Stimulated activated CD4-positive, alpha-beta T cell treated with anti-CD3 and anti-CD28 coated beads, Interleukin-12 subunit alpha, Interleukin-12 subunit beta, amount 100 ng/mL, for 4 hours (primary cell): ENCODE measurements at regions not wholly inside any gene's neighbourhood (a gene's known extent, or its start where the extent isn't known, plus 50 kb on each side); places are given as distances from the start of the nearest gene placed in this dataset.
A peak's percentile ranks its signal among the peaks of the same experiment; 100 is the strongest.

Experiments
- DNase-seq: peaks from one replicate; pipeline ENCODE4 v3.0.0-alpha.2; 2020

DNA sequence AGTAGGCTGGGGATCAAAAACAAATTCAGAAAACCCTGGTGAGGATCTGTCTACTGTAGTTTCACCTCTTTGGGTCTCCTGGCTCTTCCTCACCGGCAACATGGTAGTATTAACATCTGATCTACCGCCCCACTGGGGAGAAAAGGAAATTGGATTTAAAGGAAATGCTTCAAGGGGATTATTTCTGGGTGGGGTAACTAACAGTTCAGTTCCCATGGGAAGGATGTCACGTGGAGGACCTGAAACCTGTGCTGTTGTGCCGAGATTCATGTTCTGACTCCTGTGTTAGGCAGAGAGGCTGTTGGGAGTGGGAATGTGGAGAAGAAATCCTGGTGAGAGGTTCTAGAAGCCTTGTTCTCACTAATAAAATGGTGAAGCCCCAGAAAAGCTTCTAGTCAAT lies 254.4 kb downstream of the BCOR start:
- no peak for DNase-seq

DNA sequence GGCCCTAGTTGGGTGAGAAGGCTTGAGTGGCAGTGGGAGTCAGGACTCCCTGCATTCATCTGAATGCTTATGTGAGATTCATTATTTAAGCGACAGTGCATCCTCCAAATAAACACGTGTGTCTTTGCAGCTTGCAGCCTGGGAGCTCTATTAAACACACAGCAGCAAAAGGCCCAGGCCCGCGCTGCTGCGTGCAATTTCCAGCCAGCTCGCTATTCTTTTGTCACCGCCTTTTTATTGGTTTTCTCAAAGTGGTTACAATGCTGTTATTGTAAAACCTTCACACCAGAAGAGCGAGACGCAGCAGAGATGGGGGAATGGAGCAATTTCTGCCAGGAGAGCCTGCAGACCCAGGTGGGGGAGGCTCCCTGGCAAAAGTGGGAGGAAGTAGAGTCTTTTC lies 252.5 kb downstream of the BCOR start:
- DNase-seq = no peak

DNA sequence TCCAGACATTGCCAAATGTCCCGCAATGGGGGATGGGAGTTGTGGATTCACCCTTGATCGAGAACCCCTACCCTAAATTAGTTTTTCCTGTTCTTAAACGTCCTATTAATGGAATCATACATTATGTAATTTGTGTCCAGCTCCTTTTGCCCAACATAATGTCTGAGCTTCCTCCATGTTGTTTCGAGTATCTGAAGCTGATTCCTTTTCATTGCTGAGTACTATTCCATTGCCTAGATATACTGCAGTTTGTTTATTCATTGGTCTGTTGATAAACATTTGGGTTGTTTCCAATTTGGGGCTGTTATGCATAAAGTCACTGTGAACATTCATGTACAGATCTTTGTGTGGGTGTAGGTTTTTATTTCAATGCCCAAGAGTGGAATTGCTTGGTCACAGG lies 251.3 kb downstream of the BCOR start:
- DNase-seq = no peak

DNA sequence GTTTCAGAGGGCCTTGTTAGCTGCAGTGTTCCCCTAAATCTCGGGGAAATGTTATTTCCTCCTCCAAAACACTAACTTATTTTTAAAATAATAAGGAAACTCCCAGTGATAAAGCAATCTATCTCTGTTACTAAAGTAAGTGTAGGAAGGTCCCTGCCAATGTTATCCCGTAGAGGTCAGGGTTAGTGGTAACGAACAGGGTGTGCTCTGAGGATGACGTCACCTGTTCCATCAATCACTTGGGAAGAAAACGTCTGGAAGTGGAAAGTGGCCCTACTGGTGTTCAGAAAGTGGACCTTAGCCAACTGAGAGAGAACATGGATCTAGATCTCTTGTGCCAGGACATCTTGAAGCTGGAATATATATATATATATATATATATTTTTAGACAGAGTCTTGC lies 249.5 kb downstream of the BCOR start:
- DNase-seq = no peak

DNA sequence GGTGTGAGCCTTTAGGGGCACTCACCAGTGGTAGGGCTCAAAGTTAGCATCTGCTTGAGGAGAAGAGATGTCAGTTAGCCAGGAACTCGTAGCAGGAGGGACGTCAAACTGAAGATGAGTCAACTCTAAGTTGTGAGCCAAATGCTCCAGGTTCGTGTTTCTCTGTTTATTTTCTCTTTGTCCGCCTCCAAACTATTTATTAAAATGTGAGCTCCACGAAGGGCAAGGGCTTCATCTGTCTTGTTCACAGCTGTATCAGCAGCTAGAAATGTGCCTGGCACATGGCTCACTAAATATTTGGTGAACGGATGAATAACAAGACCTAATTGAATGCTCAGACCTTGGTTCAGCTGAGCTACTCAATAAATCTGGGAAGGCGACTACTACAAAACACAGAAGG lies 248.9 kb downstream of the BCOR start:
- DNase-seq = no peak

DNA sequence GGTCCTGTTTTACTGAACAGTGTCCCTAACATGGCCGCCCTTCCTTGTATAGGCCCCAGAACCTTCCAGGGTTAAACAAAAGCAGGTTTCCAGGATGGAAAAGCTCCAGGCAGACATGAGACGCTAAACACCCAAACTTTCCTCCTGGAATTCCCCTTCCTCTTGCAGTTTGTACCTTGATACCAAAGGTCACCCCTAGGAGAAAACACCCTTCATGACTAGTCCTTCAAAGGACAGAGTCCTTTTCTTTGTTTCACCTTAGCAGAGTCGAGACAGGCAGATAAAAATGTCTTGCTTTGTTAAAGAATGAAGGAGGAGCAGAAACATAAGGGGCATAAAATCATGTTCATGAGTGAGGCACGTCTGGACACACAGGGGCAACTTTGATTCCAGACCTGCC lies 247.5 kb downstream of the BCOR start:
- DNase-seq = no peak

DNA sequence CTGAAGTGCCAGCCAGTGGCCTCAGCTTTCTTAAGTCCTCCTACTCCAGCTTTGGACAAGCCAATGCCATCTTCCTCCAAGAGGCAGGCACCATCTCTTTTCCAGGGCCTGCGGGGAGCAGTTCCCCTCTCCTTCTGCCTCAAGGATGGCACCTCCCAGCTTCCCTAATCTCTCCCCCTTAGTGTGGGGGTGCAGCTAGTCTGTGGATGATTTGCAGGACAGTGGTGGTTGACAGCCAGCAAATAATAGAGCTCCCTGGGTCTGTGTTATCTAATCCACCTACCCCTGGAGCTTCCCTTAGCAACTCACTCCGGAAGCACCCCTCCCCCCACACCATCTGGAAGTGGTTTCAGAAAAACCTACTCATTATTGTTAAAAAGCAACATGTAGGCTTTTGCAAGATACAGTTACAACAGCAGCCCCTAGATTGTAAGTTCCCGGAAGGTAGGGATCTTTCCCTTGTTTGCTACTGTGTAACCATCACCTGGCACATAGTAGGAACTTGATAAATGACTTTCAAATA lies 247.1 kb downstream of the BCOR start:
- peak; percentile 19 for DNase-seq

DNA sequence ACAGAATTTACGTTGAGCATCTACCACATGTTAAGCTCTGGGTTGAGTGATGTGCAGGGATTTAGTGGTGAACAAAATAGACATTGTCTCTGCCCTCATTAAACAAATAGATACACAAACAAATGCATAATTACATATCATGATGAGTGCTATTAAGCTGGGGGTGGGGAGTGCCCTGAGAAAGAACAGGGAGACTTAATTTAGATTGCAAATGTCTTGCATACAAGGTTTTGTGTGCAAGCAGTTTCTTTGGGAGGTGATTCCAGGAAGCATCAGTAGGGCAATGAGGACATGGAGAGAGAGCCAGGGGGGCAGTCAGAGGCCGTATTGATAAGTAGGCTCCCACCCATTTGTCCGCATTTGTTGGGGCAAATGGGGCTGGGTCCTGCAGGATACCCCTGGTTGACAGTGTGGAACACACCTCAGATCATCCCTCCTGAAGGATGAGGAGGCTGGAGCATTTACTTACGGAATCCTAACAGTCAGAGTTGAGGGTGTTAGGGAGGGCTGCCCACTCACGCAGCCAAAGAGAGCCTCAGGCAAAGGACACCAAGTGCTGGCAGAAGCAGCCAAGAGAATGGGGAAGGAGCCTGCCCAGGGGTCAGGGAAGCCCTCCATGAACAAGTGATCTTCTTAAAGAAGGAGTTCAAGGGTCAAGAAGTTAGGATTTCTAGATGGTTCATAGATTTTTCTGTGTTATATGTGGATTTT lies 245.9 kb downstream of the BCOR start:
- no peak for DNase-seq

DNA sequence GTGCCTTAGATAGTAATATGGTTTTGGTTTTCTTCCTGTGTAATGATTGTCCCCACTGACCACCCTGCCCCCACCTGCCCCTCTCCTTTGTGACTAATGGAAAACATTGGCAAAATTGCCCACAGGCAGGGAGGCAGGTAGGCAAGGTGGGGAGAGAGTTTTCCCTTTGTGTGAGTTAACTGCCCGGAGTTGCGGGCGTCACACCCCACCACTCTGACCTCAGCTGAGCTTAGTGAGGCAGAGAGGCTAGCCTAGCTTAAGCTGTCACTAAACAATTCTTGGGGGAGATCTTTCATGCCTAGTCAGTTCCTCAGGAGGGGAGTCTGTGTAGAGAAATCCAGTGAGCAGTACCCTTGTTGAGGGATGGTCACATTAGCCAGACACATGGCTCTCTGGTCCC lies 245.3 kb downstream of the BCOR start:
- no peak for DNase-seq

DNA sequence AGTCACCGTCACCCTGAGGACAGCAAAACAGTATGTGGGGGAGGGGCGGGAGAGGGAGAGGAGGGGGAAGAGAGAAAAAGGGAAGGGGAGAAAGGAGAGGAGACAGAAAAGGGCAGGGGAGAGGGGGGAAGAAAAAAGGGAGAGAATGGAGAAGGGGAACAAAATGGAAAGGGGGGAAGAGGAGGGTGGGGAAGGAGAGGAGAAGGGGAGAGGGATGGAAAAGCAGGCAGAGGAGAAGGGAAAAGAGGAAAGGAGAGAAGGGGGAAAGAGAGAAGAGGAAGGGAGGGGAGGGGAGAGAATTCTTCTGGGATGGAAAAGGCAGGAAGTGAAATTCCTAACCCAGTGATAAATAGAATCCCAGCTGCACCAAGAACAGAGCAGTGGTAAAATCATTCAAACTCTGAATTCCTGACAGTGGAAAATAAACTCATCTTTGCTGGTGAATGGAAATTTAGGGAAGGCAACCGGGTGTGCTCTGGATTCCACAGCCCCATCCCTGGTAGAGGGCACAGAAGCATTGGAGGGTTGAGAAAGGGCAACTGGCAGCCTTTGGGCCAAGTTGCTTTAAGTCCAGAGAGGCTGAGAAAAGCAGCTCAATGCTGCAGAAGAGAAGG lies 244.2 kb downstream of the BCOR start:
- no peak for DNase-seq

DNA sequence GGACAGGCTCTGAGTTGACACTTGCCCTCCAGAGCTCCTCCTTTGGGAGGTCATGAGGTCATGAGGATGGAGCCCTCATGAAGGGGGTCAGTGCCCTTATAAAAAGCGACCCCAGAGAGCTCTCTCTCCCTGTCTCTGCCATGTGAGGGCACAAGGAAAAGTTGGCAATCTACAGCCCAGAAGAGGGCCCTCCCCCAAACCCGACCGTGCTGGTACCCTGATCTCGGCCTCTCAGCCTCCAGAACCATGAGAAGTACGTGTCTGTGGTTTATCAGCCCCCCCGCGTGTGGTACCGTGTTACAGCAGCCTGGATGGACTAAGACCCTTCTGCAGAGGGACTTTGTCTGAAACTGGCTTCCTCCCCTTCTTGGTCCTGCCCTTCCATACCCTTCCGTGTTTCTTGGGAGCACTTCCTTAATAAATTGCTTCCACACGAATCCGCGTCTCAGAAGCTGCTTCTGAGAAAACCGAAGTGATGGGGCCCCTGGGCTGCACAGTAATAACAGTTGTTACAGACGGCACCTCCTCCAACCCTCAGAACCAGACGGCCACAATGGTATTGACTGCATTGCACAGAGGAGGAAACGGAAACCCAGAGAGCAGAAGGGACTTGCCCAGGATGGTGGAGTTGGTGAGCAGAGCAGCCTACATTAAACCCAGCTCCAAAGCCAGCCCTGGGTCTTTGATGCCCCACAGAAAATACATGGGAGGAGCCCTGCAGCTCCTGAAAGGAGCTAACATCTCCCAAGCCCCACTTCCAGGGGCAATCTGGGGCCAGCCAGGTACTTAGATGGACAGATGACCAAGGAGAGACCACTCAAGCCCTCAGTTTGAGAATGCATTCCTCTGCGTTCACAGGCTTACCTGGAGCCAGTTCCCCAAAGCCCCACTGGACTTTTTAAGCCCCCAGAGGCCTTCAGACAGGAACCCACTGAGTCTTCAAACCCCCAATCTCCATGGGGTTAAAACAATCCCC lies 242.7 kb downstream of the BCOR start:
- DNase-seq = peak; percentile 51

DNA sequence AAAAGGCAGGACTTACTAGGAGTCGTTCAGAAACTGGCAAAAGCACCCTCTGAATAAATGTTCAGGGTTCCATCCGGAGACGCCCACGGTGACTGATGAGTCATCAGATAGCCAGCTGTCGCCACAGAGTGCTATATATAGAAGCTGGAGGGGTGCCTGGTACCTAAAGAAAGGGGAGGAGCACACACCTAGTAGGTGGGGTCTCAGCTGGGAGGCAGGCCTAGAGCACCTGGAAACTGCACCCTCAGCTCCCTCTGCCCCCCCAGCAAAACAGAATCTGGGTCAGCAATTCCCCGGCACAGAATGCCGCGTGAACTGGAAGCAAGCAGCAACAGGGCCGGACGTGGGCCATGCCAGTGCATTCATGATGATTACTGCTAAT lies 242.0 kb downstream of the BCOR start:
- peak; percentile 69 for DNase-seq

DNA sequence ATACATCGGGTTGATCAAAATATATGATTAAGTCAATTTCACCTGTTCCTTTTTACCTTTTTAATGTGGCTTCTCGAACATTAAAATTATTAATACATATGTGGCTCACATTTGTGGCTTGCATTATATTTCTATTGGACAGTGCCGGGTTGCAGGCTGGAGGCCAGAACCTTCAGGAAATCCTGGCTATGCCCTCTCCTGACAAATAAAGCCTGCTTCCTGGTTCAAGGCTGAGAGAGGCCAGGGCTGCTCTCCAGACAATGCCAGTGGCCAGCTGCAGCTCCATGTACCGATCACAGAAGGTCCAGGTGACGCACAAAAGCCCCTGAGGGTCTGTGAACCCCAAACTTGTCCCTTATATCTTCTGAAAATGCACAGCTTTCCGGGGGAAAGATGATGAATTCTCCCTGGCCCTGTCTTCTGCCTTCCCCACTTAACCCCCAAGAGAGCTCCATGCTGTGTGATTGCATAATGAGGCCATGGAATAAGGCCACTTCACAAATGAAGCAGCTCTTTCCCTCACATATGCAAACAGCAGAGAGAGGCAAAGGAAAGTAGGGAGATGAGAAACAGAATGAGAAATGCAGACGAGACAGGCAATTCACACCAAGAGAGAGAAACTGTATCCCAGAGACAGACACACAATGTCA lies 241.2 kb downstream of the BCOR start:
- DNase-seq = no peak

DNA sequence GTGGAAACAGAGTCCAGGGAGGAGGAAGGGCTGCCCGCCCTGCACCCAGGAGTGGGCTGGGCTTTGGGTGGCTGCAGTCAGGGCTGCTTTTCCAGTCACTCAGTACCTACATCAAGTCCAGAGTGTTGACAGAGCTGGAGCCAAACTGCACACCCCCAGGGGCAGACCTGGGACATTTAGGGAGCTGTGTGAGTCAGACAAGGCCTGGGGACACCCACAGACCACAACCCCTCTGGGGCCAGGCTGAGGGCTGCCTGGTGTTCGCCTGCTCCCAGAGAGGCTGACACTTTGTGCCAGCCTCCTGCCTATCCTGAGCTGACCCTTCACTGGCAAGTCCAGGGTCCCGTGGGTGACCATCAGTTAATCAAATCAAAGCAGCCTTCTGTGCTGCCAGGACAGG lies 240.0 kb downstream of the BCOR start:
- DNase-seq = no peak

DNA sequence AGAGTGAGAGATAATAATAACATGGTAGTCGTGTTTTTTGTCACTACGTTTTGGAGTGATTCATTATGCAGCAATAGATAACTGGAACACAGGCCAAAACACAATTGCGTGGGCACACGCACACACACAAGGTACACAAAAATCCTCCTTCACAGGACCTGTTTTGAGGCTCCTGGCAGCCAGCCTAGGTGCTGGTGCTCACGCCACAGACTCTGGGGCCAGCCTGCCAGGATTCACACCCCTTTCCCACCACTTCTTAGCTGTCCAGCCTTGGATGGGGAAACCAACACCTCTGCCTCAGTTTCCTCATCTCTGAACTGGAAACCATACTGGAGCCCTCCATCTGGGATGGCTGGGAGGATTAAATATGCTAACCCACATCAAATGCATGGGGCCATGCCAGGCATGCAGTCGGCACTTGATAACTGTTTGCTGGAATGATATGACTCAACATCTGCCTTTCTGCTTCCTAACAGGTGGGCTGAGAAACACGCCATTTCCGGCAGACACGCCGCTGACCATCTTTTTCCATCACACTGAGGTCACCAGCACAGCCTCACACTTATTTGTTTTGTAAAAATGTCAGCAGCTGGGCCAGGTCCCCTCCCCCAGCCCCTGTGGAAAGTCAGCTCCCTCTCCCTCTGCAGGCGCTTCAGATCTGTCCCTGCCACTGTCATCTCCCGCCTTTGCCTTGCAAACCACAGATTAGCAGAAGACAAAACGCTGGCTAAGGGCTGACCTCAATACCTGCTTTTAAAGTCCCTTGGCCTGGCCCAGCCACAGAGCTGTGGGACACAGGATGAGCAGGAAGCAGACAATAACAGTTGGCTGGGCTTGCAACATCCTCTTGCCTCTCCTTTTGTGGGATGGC lies 237.5 kb downstream of the BCOR start:
- DNase-seq = peak; percentile 66

DNA sequence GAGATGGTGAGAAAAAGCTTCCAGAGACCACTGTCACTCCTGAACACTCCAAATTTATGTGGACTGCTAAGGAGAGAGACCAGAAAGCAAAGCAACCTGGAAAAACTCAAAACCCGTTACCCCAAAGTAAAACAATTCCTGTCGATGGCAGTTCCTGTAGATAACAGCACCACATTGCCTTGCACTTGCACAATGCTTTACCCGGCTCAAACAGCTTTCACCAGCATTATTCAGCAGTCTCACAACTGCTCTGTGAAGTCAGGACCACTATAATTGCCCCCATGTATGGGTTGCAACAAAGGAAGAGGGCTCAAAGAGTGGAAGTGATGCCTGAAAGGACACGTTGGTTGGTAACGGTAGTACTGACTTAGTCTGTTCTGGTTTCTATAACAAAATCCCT lies 234.8 kb downstream of the BCOR start:
- no peak for DNase-seq

DNA sequence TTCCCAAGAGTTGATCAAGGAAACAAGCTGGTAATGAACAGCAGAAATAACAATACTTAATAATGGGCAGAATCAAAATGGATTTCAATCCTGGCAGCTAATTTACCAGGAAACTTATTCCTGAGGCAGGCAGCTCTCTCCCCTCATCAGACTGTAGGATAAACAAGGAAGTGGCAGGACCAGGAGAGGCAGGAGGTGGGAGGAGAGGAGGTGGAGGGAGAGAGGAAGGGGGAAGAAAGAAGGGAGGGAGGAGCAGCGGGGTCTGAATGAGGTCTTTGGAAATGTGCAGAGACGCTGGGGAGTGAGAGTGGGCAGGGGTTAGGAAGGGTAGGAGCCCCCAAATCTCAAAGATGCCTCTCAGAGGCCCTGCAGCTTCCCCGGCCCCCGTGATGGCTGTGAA lies 231.5 kb downstream of the BCOR start:
- no peak for DNase-seq

DNA sequence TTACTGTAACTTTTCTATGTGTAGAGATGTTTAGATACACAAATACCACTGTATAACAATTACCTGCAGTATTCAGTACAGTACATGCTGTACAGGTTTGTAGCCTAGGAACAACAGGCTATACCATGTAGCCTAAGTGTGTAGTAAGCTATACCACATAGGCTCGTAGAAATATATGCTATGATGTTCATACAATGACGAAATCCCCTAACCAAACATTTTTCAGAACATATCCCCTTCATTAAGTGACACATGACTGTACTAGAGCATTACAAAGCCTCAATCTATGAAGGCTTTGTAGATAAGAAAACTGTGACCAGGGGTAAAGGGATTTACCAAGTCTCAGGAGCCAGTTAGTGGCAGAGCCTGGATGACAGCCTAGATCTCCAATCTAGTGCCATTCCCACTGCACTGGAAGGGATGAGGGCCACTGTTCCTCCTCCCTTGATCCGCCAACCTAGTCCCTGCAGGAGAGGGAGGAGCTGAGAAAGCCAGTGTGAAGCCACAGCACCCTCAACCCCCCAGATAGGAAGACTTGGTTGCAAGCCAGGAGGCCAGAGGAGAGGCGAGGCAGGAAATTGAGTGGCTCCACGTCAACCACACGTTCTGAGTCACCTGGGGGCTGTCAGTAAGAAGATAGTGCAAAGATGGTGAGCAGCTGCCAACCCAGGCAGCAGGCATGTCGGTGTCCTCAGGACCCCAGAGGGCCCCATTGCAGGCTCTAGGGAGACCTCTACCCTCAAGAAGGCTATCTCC lies 227.7 kb downstream of the BCOR start:
- DNase-seq = peak; percentile 50

DNA sequence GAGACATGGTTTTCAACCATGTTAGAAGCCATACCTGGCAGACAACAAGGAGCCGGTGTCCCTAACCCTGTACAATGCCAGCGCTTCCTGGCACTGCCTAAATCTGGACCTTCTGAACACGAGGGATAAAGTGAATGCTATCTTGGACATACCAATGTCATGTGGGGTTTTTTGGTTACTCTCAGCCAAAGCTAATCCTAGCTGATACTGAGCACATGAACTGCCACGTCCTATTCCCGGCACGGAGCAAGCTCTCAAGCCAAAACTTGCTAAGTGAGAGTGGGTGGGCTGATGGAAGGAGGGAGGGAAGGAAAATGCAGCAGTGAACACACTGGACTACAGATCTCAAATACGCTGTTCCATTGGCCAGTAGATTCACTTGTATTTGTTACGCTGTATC lies 226.1 kb downstream of the BCOR start:
- DNase-seq = no peak

DNA sequence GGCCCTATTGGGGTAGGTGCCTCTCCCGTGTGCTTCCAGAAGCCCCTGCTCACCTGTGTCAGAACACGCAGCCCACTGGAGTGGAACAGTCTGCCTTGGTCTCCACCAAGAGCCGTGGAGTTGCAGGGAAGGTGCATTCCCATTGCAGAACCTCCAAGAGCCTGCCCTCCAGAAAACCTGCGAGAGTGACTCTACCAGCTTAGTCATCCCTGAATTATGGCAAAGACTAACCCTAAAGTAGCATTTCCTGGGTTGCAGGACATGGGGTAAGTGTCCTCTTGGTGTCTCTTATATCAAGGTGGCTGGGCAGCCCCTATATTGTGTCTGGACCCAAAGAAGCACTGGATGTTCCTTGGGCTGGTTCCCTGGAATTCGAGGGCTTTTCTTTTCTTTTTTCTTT lies 224.6 kb downstream of the BCOR start:
- DNase-seq = no peak

DNA sequence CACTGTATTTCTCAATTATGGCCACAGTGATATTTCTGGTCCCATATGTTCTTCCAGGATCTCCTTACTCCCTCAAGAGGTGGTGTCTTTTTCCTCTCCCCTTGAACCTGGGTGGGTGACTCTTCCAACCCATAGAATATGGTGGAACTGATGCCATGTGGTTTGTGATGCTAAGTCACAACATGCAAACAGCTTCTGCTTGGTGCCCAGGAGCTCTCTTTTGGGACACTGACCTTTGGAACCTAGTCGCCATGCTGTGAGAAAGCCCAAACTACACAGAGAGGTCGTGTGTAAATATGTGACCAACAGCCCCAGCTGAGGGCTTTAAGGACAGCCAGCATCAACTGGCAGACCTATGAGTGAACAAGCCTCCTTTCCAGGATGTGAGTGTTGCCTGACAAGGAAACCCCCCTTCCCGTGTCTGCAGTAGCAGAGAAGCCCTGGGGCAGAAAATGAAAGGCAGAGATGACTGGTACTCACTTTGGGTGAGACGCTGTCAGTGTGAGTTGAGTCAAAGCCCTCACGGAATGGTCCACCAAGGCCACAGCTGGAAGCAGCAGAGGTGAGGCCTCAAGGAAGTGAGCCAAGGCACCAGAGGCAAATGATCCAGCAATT lies 223.4 kb downstream of the BCOR start:
- peak; percentile 37 for DNase-seq
